Erythroblast (primary cell): ENCODE measurements at regions not wholly inside any gene's neighbourhood (a gene's known extent, or its start where the extent isn't known, plus 50 kb on each side); places are given as distances from the start of the nearest gene placed in this dataset.
"Not testable (repeated sequence)": the region's sequence is repeated elsewhere in the genome, so short reads cannot be mapped to it uniquely, and the experiment has no call there.

ENCODE experiments used
- DNase-seq, 2 experiments: peaks; one replicate each; lab custom pipeline; 2025; lab: John Stamatoyannopoulos, UW
- GATA1 ChIP-seq: IDR thresholded peaks from 2 replicates; pipeline ENCODE4 v1.6.1; 2011; ENCODE audit warnings: low read depth, mild to moderate bottlenecking, control low read depth, low read length, moderate library complexity
- POLR2A ChIP-seq: IDR thresholded peaks from 2 replicates; pipeline ENCODE4 v1.6.1; 2011; ENCODE audit warnings: mild to moderate bottlenecking, low read length

GRCh38 chr10:130933008-130933390 is 378.5 kb downstream of the TCERG1L start:
- no peak for TF ChIP-seq GATA1
- TF ChIP-seq POLR2A, result no peak
- DNase-seq, result no peak

- DNase-seq, result no peak
- TF ChIP-seq POLR2A, result no peak
- TF ChIP-seq GATA1, result no peak
Observed at GRCh38 chr10:130934293-130935127, 377.0 kb downstream of the TCERG1L start.

DNA sequence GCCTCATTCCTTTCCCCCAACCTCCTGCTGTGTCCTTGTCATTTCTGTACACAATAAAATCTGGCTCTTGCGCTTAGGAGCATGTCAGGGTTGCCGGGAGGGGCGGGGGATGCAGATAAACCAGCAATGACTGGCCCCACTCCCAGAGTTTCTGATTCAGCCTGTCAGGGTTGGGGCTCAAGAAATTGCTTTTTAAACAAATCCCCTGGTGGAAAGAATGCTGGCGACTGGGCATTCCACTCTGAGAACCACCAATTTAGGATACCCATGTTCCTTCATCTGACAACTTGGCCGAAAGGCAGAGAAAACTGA is 376.4 kb downstream of the TCERG1L start:
- no peak for DNase-seq
- TF ChIP-seq POLR2A (no peak), GATA1 (no peak)

DNA sequence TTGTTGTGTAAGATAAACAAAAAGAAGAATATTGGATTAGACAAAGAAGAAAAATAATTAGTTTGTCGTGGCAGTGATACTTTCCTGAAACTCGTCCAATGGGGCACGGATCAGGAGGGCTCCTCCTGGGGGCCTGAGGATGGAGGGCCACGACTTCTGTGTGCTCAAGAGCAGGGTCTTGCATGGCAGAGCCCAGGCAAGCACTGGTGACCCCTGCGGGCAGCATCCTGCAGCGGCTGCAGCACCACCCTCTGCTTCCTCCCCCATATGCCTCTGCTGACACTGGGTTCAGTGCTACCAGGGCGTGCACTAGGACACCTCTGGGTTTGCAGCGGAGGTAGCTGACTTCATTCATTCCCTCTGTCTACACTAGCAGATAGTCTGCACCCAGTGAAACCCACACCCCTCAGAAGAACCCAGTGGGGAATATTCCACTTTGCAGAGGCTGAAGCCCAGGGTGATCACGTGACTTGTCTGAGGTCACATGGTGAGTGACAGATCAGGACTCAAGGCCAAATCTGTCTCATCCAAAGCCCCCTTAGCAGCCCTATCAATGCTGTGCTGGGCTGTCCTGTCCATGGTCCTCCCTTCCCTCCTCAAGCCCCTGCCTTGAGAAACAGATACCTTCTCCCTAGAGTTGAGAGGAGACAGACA is 375.5 kb downstream of the TCERG1L start:
- no peak for DNase-seq
- no peak for TF ChIP-seq POLR2A
- TF ChIP-seq GATA1, result no peak

DNA sequence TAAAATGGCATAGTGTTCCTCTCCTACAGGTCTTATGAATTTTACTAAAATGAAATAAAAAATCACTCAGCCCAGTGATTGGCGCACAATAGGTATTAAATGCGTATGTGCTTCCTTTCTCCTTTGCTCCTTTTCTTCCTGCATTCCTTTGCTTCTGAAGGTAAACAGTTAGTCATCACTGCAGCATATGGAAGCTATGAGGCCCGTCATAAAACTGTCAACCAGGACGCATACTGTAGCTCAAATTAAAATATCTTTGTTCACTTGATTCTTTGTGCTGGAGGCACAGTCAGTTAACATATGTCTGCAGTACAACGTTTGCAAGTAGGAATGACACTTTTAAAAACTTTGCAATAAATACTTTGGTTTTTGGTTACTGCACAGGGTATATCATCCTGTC is 374.7 kb downstream of the TCERG1L start:
- TF ChIP-seq POLR2A (no peak), GATA1 (no peak)
- DNase-seq, result no peak

DNA sequence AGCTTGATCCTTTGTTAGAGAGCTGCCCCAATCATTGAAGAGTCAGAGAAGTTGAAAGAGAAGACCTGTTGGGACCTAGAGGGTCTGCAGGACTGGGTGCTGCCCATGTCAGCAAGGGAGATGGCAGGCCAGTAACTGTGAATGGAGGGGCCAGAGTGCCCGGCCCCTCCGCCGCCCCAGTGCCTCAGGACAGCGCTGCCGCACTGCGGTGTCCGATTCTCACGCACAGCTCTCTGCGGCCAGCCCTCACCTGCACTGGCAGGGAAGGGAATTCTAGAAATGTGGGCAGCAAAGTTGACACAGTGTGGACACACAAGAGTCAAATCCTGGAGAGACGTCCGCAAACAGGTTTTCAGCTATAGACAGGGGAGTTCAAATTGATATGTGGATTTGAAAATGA is 373.5 kb downstream of the TCERG1L start:
- DNase-seq, result no peak
- TF ChIP-seq POLR2A (no peak), GATA1 (no peak)

- not testable (repeated sequence) for DNase-seq
Observed at GRCh38 chr10:130938891-130939290, 372.6 kb downstream of the TCERG1L start.

DNA sequence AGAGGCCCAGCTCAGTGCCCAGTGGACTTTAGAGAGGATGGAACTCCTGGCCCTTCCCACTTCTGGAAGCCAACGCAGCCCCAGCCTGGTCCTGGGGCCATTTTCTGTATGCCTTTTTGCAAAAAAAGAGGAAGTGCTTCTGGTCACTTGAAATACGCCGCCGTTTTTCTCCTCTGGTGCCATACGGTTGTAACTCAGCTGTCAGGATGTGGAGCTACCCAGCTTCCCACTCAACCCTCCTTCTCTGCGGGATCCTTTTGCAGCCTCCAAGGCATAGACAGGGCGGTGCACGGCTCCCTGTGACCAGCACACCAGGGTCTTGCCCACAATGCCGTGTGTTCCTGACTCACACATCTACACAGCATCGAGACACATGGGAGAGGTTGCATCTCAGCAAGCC is 369.6 kb downstream of the TCERG1L start:
- TF ChIP-seq POLR2A (no peak), GATA1 (no peak)
- DNase-seq, result no peak

DNA sequence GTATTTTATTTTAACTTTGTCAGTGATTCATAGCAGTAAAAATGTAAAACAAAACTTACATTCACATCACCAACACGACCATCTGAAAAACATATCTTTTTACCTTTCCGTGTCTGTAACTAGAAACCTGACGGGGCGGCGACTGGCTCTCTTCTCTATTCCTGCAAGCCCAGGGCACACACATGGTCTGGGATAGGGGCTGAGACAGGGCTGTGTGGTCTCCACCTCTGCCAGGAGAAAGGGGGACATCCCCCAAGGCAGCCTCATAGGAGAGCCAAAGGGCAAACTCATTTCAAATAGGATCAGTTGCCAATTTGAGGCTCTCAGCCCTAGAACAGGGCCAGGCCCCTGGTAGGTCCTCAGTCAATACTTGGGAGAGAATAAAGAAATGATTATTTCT is 359.4 kb downstream of the TCERG1L start:
- DNase-seq, result no peak
- TF ChIP-seq POLR2A (no peak), GATA1 (no peak)

GRCh38 chr10:130954326-130954905 is 357.1 kb downstream of the TCERG1L start:
- no peak for TF ChIP-seq GATA1
- no peak for TF ChIP-seq POLR2A

GRCh38 chr10:130956251-130956650 is 355.3 kb downstream of the TCERG1L start:
- no peak for TF ChIP-seq GATA1
- TF ChIP-seq POLR2A, result no peak
- DNase-seq, result no peak

More at GRCh38 chr10:130954326-130954905, 357.1 kb downstream of the TCERG1L start:
- DNase-seq, result no peak

GRCh38 chr10:130957423-130957822 is 354.1 kb downstream of the TCERG1L start:
- TF ChIP-seq GATA1 (no peak), POLR2A (no peak)
- no peak for DNase-seq

DNA sequence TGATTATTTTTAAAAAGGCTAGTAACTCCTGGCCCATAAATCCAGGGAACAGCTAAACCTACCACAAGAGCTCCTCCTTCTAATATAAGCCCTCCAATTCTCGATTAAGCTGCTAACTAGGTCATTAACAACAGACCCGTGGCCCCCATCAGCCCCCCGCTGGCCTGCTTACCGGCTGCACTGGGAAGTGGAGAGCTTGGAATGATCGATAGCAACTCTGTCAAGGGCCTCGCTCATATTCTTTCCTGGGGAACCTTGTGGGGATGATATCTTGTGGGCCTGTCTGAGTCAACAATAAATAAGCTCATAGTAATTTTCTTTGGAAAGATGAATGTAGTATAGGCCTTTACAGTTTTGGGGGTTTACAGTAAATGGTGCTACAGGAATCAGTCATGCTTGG is 353.5 kb downstream of the TCERG1L start:
- TF ChIP-seq POLR2A (no peak), GATA1 (no peak)
- DNase-seq, result no peak

GRCh38 chr10:130958981-130959751 is 352.4 kb downstream of the TCERG1L start:
- DNase-seq, result no peak
- TF ChIP-seq POLR2A (no peak), GATA1 (no peak)
